MM.1S (cell line): ENCODE measurements at regions not wholly inside any gene's neighbourhood (a gene's known extent, or its start where the extent isn't known, plus 50 kb on each side); places are given as distances from the start of the nearest gene placed in this dataset.

Source experiments
- EZH2 ChIP-seq: fragments of 300-600 bp; sonication (generic); optimal IDR thresholded peaks from 2 replicates; pipeline ENCODE3; 2017; ENCODE audit warnings: low read depth, mild to moderate bottlenecking, antibody characterized with exemption, low read length, mixed read lengths
- TF ChIP-seq, protein P1 (sequence below): fragments of 300-600 bp; sonication (generic); IDR thresholded peaks from 2 replicates; pipeline ENCODE4 v1.5.1; 2016; ENCODE audit warnings: antibody characterized with exemption, low read length, mixed read lengths

GRCh38 chr10:130477360-130477759, 341.2 kb downstream of the GLRX3 start:
- TF ChIP-seq, protein P1, sequence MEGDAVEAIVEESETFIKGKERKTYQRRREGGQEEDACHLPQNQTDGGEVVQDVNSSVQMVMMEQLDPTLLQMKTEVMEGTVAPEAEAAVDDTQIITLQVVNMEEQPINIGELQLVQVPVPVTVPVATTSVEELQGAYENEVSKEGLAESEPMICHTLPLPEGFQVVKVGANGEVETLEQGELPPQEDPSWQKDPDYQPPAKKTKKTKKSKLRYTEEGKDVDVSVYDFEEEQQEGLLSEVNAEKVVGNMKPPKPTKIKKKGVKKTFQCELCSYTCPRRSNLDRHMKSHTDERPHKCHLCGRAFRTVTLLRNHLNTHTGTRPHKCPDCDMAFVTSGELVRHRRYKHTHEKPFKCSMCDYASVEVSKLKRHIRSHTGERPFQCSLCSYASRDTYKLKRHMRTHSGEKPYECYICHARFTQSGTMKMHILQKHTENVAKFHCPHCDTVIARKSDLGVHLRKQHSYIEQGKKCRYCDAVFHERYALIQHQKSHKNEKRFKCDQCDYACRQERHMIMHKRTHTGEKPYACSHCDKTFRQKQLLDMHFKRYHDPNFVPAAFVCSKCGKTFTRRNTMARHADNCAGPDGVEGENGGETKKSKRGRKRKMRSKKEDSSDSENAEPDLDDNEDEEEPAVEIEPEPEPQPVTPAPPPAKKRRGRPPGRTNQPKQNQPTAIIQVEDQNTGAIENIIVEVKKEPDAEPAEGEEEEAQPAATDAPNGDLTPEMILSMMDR: no peak
- TF ChIP-seq EZH2: no peak
